DND-41 (cell line): ENCODE measurements at regions not wholly inside any gene's neighbourhood (a gene's known extent, or its start where the extent isn't known, plus 50 kb on each side); places are given as distances from the start of the nearest gene placed in this dataset.
"Not testable (repeated sequence)": the region's sequence is repeated elsewhere in the genome, so short reads cannot be mapped to it uniquely, and the experiment has no call there.

ENCODE experiments used
- ATAC-seq: fragments of 200-7000 bp; cut with Tn5 transposase; 3 replicates; pipeline ENCODE4 v1.9.1; 2021; ENCODE audit warnings: low read depth; ENCODE audit not compliant: insufficient read depth
- DNase-seq: peaks from one replicate; pipeline ENCODE4 v3.0.0-alpha.2; 2020
- H2AFZ ChIP-seq: 2 replicates; pipeline ENCODE4 v1.6.0; 2012; ENCODE audit warnings: low read depth, low read length
- H3K27ac ChIP-seq: 2 replicates; pipeline ENCODE4 v1.5.1; 2012; ENCODE audit warnings: low read length, inconsistent platforms
- H3K27me3 ChIP-seq: fragments of 200-600 bp; sonication (generic); 2 replicates; pipeline ENCODE4 v1.6.0; 2012; ENCODE audit warnings: low read length, mild to moderate bottlenecking, inconsistent platforms; ENCODE audit not compliant: insufficient read depth, poor library complexity
- H3K36me3 ChIP-seq: 2 replicates; pipeline ENCODE4 v1.5.1; 2012; ENCODE audit warnings: low read length, inconsistent platforms; ENCODE audit not compliant: insufficient read depth
- H3K4me1 ChIP-seq: 2 replicates; pipeline ENCODE4 v1.5.1; 2012; ENCODE audit warnings: mild to moderate bottlenecking, low read length; ENCODE audit not compliant: insufficient read depth
- H3K4me2 ChIP-seq: 2 replicates; pipeline ENCODE4 v1.6.0; 2012; ENCODE audit warnings: mild to moderate bottlenecking, moderate library complexity, low read length, inconsistent platforms; ENCODE audit not compliant: insufficient read depth
- H3K4me3 ChIP-seq, 2 experiments: fragments of 200-600 bp in 1 of 2; shearing (Covaris generic) in 1 of 2; 2 replicates each; pipeline ENCODE4 v1.5.1; 2012 to 2016; ENCODE audit warnings: inconsistent platforms in 2 of 2, low read length in 2 of 2, mild to moderate bottlenecking in 2 of 2, low read depth in 1 of 2, moderate library complexity in 1 of 2
- H3K79me2 ChIP-seq: 2 replicates; pipeline ENCODE4 v1.6.0; 2012; ENCODE audit warnings: low read length, inconsistent platforms; ENCODE audit not compliant: insufficient read depth
- H3K9ac ChIP-seq: 2 replicates; pipeline ENCODE4 v1.6.0; 2012; ENCODE audit warnings: low read depth, mild to moderate bottlenecking, inconsistent platforms, low read length, moderate library complexity
- H3K9me3 ChIP-seq: 2 replicates; pipeline ENCODE4 v1.5.1; 2012; ENCODE audit warnings: low read length, moderate library complexity, mild to moderate bottlenecking, inconsistent platforms; ENCODE audit not compliant: insufficient read depth, severe bottlenecking
- H4K20me1 ChIP-seq: 2 replicates; pipeline ENCODE4 v1.6.0; 2012; ENCODE audit warnings: low read length; ENCODE audit not compliant: insufficient read depth
- EZH2 ChIP-seq: IDR thresholded peaks from 3 replicates; pipeline ENCODE4 v1.6.1; 2012; ENCODE audit warnings: borderline replicate concordance, low read depth, mild to moderate bottlenecking, moderate library complexity, low read length, inconsistent platforms; ENCODE audit not compliant: severe bottlenecking
- TF ChIP-seq, protein P1 (sequence below): IDR thresholded peaks from 2 replicates; pipeline ENCODE4 v1.5.1; 2012; ENCODE audit warnings: borderline replicate concordance, low read length, moderate library complexity, mild to moderate bottlenecking; ENCODE audit not compliant: poor library complexity, severe bottlenecking; ENCODE audit errors: extremely low read depth

DNA sequence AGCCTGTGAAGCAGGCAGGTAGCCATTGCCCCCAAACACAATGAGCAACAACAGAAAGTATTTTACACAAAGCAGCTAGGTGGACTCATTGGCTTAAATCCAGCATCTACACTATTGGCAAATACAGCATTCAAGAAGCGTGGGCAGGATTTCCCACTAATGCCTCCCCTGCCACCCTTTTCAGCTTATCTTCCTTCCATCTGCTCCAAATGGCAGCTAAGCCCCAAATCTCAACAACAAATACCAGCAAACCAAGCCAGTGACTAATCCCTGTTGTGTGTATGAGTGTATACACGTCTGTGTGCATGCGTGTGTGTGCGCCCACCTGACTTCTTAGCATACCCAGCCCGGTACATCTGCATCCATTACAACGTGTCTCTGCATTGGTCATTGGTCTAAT, 151.2 kb upstream of the WWC1 start:
- H3K4me3 ChIP-seq, result no peak overlapping the region
- no peak overlapping the region for H2AFZ ChIP-seq
- H4K20me1 ChIP-seq, result no peaks in the 10 kb centered on the region
- no peaks in the 10 kb centered on the region for H3K27me3 ChIP-seq
- H3K4me2 ChIP-seq, result no peak overlapping the region
- no peaks in the 10 kb centered on the region for H3K9me3 ChIP-seq
- no peaks in the 10 kb centered on the region for H3K4me1 ChIP-seq
- H3K9ac ChIP-seq, result no peak overlapping the region
- no peaks in the 10 kb centered on the region for H3K36me3 ChIP-seq
- H3K79me2 ChIP-seq, result no peaks in the 10 kb centered on the region
- no peak for DNase-seq
- no peak overlapping the region for H3K27ac ChIP-seq
- ATAC-seq, result no peak
- TF ChIP-seq EZH2, result no peak

DNA sequence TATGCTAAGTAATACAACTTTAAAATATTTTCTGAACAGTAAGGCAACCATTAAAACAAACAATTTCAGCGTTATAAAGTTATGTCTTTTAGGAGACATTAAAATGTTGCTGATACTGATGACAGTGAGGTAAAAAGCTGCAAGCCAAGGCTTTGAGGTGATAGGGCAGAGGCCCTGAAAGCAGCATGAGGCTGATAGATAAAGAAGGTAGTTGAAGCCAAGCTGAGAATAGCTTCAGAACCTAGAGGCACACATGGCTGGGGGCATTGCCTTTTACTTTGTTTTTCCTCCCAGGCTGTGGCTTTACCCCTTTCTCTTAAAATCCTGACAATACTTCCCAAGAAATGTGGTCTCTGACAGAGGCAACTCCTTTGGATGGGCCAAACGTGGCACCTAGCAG, 149.0 kb upstream of the WWC1 start:
- Histone ChIP-seq H3K79me2 (no peaks in the 10 kb centered on the region), H3K9ac (no peak overlapping the region), H3K4me3 (no peak overlapping the region), H2AFZ (no peak overlapping the region), H3K27ac (no peak overlapping the region), H4K20me1 (no peaks in the 10 kb centered on the region), H3K36me3 (no peaks in the 10 kb centered on the region), H3K27me3 (no peaks in the 10 kb centered on the region), H3K4me2 (no peak overlapping the region), H3K4me1 (no peaks in the 10 kb centered on the region), H3K9me3 (no peaks in the 10 kb centered on the region)
- ATAC-seq (no peak), DNase-seq (no peak)
- TF ChIP-seq, protein P1, sequence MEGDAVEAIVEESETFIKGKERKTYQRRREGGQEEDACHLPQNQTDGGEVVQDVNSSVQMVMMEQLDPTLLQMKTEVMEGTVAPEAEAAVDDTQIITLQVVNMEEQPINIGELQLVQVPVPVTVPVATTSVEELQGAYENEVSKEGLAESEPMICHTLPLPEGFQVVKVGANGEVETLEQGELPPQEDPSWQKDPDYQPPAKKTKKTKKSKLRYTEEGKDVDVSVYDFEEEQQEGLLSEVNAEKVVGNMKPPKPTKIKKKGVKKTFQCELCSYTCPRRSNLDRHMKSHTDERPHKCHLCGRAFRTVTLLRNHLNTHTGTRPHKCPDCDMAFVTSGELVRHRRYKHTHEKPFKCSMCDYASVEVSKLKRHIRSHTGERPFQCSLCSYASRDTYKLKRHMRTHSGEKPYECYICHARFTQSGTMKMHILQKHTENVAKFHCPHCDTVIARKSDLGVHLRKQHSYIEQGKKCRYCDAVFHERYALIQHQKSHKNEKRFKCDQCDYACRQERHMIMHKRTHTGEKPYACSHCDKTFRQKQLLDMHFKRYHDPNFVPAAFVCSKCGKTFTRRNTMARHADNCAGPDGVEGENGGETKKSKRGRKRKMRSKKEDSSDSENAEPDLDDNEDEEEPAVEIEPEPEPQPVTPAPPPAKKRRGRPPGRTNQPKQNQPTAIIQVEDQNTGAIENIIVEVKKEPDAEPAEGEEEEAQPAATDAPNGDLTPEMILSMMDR, result no peak
- TF ChIP-seq EZH2, result no peak

DNA sequence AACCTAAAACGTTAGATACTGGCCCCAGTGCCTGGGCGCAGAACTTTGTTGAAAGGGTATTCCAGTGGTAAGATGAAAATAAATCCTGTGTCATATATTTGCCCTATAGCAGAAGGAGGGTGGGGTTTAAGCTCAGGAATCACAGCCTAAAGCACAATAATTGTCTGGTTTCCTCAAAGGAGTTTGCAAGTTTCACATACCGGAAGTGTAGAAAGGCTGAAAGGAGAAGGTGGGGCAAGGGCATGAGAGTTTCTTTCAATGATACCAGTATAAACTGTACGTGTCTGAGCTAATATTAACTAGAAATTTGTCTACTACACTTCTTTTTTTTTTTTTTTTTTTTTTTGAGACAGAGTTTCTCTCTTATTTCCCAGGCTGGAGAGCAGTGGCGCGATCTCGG, 147.9 kb upstream of the WWC1 start:
- not testable (repeated sequence) for H3K27ac ChIP-seq, H4K20me1 ChIP-seq, DNase-seq, H3K9ac ChIP-seq, H3K27me3 ChIP-seq, H3K4me1 ChIP-seq, H3K4me2 ChIP-seq, ATAC-seq, H3K79me2 ChIP-seq, H3K36me3 ChIP-seq, H3K9me3 ChIP-seq, H3K4me3 ChIP-seq, H2AFZ ChIP-seq

DNA sequence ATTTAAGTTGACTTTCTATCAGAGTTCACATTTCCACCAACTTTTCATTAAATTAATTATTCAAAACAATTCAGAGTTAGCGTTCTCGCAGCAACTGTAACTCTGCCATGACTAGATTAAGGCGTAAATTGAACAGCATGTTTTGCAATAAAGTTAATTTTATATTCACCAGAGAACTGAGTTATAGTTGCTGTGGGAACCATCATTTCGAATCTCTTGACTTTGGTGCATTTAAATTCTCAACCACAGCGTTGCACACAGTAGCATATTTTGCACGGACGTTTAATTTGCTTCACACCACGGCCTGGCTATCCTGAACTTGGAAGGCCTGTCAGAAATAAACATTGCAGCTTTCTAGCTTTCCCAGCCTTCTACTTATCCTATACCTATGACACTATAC, 144.3 kb upstream of the WWC1 start:
- no peak overlapping the region for H3K9ac ChIP-seq
- DNase-seq (no peak), ATAC-seq (no peak)
- H3K27ac ChIP-seq, result no peak overlapping the region
- no peaks in the 10 kb centered on the region for H3K79me2 ChIP-seq
- H2AFZ ChIP-seq, result no peak overlapping the region
- H3K4me1 ChIP-seq, result no peaks in the 10 kb centered on the region
- no peaks in the 10 kb centered on the region for H3K9me3 ChIP-seq
- TF ChIP-seq EZH2, result no peak
- TF ChIP-seq, protein P1, result no peak
- no peaks in the 10 kb centered on the region for H3K27me3 ChIP-seq
- no peaks in the 10 kb centered on the region for H3K36me3 ChIP-seq
- no peaks in the 10 kb centered on the region for H4K20me1 ChIP-seq
- H3K4me3 ChIP-seq, result no peak overlapping the region
- no peak overlapping the region for H3K4me2 ChIP-seq
